ENCODE measurements at regions not wholly inside any gene's neighbourhood (a gene's known extent, or its start where the extent isn't known, plus 50 kb on each side); places are given as distances from the start of the nearest gene placed in this dataset.

DNA sequence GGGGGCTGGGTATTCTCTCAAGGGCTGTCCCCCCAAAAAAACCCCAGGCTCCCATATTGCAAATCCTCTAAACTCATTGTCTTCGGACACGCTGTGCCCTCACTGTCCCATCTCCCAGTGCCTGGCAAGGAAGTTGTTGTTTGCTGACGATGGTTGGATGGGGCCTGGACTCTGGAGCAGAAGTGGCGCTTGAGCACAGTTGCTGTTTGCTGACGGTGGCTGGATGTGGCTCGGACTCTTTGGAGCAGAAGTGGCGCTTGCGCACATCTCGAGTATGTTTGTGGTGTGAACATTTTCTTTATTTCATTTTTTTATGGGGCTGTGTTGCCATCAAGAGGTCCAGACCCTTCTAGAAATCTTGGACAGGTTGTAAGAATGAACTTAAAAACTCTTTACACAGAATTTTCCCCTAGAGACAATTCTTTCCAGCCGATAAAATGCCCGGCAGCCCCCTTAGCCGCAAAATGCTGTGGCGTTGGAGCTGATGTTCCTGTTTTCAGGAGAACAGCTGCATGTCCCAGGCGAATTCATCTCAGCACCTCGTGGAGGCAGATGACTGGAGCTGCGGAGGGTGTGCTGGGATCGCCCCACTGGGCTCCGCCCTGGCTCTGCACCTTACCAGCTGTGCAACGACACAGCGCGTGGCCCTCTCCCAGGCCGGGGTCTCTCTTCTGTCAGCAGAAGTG is 1167.4 kb downstream of the BRD1 start:
- TF ChIP-seq, protein P1, sequence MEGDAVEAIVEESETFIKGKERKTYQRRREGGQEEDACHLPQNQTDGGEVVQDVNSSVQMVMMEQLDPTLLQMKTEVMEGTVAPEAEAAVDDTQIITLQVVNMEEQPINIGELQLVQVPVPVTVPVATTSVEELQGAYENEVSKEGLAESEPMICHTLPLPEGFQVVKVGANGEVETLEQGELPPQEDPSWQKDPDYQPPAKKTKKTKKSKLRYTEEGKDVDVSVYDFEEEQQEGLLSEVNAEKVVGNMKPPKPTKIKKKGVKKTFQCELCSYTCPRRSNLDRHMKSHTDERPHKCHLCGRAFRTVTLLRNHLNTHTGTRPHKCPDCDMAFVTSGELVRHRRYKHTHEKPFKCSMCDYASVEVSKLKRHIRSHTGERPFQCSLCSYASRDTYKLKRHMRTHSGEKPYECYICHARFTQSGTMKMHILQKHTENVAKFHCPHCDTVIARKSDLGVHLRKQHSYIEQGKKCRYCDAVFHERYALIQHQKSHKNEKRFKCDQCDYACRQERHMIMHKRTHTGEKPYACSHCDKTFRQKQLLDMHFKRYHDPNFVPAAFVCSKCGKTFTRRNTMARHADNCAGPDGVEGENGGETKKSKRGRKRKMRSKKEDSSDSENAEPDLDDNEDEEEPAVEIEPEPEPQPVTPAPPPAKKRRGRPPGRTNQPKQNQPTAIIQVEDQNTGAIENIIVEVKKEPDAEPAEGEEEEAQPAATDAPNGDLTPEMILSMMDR (IDR thresholded peaks at IDR 0.05; ENCODE audit: control insufficient read depth, insufficient read depth, low read depth, low read length, missing control alignments), result no peak
- DNase-seq (ENCODE audit: low read depth), result no peak
- no peak overlapping the region for H3K4me3 ChIP-seq (ENCODE audit: control insufficient read depth, low read depth, low read length)

DNA sequence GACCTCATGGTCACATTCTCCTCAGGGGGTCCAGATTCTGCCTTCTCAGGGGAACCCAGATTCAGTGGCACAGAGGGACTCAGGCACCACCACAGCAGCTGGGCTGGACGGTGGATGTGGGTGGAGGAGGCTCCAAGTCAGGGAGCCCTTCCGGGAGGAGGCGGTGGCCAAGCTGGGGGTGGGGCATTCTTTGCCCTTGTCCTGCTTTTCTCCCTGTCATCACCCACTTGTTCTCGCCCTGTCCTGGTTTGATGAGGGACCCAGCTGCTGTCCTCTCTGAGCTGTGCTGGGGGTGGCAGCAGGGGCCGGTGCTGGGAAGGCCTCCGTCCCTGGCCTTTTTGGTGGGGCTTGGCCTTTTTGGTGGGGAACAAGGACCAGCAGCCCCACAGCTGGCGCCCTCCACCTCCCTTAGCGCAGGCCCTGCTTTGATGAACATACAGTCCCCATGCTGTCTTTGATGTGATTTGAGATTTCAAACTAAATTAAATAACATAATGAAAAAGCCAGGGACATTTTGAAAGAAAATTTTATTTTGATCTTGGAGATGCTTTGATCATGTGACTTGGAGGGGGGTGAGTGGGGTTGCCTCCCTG is 1168.2 kb downstream of the BRD1 start:
- DNase-seq (ENCODE audit: low read depth), result no peak
- TF ChIP-seq, protein P1 (IDR thresholded peaks at IDR 0.05; ENCODE audit: control insufficient read depth, insufficient read depth, low read depth, low read length, missing control alignments), result no peak
- no peak overlapping the region for H3K4me3 ChIP-seq (ENCODE audit: control insufficient read depth, low read depth, low read length)

DNA sequence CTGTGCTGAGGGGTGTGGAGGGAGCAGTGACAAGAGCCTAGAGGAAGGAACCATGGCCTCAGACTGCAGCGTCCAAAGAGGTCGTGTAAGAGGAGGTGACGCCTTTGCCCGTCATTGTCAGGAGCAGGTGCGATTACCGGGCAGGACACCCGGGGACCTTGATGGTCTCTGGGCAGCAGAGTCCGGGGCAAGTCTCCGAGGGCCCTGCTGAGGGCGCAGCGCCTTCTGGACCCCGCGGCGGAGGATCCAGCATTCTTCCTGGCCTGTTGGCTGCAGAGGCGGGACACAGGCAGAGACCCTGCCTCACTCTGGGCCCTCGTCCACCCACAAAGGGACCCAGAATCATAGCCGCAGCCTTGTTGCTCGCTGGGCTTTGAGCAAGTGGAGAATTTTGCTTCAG is 1168.8 kb downstream of the BRD1 start:
- DNase-seq (ENCODE audit: low read depth), result no peak
- TF ChIP-seq, protein P1 (IDR thresholded peaks at IDR 0.05; ENCODE audit: control insufficient read depth, insufficient read depth, low read depth, low read length, missing control alignments), result no peak

DNA sequence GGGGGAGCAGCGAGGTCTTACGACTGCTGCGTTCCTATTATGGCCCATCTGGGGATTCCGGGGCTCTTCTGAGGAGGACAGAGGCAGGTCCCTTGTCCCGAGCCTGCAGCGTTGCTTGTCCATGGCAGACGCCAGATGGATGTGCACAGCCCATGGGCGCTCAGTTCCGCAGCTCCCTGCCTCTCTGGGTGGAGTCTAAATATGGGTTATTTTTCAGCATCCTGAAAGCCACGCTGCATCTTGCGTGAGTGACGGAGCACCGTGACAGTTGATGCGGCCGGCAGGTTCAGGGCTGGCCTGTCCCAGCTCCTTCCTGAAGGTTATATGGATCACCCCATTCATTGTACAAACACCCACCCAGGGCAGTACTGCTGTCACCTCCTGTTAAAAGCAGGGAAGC is 1169.4 kb downstream of the BRD1 start:
- no peak for DNase-seq (ENCODE audit: low read depth)
- TF ChIP-seq, protein P1 (IDR thresholded peaks at IDR 0.05; ENCODE audit: control insufficient read depth, insufficient read depth, low read depth, low read length, missing control alignments), result no peak

More for the DNA sequence above, 1168.8 kb downstream of the BRD1 start:
- no peak overlapping the region for H3K4me3 ChIP-seq (ENCODE audit: control insufficient read depth, low read depth, low read length)

DNA sequence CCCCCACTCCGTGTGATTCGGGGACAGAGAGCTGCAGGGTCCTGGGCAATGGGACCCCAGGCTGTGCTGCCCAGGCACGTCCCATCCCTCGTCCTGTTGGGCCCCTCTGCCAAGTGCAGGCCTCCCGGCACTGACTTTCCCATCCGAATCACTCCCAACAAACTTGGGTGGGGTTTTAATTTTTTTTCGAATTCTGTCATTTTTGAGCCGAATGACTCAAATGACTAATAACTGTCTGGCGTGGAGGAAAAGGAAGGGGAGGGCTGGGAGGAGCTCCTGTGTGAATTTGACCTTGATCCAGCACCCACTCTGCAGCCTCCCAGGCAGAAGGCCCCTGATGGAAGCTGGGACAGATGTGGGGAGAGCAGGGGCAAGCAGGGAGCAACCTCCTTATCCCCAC is 1173.2 kb downstream of the BRD1 start:
- TF ChIP-seq, protein P1 (IDR thresholded peaks at IDR 0.05; ENCODE audit: control insufficient read depth, insufficient read depth, low read depth, low read length, missing control alignments), result no peak
- no peak for DNase-seq (ENCODE audit: low read depth)
- H3K4me3 ChIP-seq (ENCODE audit: control insufficient read depth, low read depth, low read length), result no peak overlapping the region

More for the DNA sequence above, 1169.4 kb downstream of the BRD1 start:
- H3K4me3 ChIP-seq (ENCODE audit: control insufficient read depth, low read depth, low read length), result no peak overlapping the region

DNA sequence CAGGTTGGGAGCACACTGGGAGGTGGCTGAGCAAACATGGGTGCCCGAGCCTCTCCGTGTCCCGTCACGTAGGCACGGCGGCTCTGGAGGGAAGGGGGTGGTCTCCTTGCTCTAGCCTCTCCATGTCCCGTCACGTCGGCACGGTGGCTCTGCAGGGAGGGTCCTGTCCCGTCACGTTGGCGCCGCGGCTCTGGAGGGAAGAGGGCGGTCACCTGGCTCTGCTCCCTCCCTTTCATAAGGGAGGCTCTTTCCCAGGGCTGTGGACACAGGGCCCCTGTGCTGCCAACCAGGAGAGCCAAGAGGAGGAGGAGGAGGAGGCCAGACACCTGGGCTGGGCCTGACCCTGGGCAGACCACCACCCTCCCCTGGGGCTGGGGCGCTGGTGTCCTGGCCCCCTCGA is 1173.7 kb downstream of the BRD1 start:
- H3K4me3 ChIP-seq (ENCODE audit: control insufficient read depth, low read depth, low read length), result no peak overlapping the region
- TF ChIP-seq, protein P1 (IDR thresholded peaks at IDR 0.05; ENCODE audit: control insufficient read depth, insufficient read depth, low read depth, low read length, missing control alignments), result no peak
- DNase-seq (ENCODE audit: low read depth), result no peak

All from AG09309 (cell line).